MM.1S (cell line): ENCODE measurements at regions not wholly inside any gene's neighbourhood (a gene's known extent, or its start where the extent isn't known, plus 50 kb on each side); places are given as distances from the start of the nearest gene placed in this dataset.
"Not testable (repeated sequence)": the region's sequence is repeated elsewhere in the genome, so short reads cannot be mapped to it uniquely, and the experiment has no call there.

Experiments
- DNase-seq: peaks from one replicate; pipeline ENCODE4 v3.0.0-alpha.2; 2015
- H2AFZ ChIP-seq: fragments of 300-600 bp; sonication (generic); 2 replicates; pipeline ENCODE4 v1.6.0; 2016; ENCODE audit warnings: antibody characterized with exemption, low read length
- H3F3A ChIP-seq: fragments of 300-600 bp; sonication (generic); 2 replicates; pipeline ENCODE4 v1.6.1; 2016; ENCODE audit warnings: mild to moderate bottlenecking, antibody characterized with exemption, low read length, moderate library complexity, mixed read lengths; ENCODE audit not compliant: insufficient read depth
- H3K27ac ChIP-seq: fragments of 300-600 bp; sonication (generic); 2 replicates; pipeline ENCODE4 v1.5.1; 2016; ENCODE audit warnings: mild to moderate bottlenecking, low read length
- H3K27me3 ChIP-seq: fragments of 300-600 bp; sonication (generic); replicated peaks from 2 replicates; pipeline ENCODE4 v1.6.0; 2016; ENCODE audit warnings: low read length; ENCODE audit not compliant: insufficient read depth
- H3K36me3 ChIP-seq: fragments of 300-600 bp; sonication (generic); replicated peaks from 2 replicates; pipeline ENCODE4 v1.6.1; 2016; ENCODE audit warnings: mild to moderate bottlenecking, low read length, mixed read lengths; ENCODE audit not compliant: insufficient read depth
- H3K4me1 ChIP-seq: fragments of 300-600 bp; sonication (generic); 2 replicates; pipeline ENCODE4 v1.6.1; 2016; ENCODE audit warnings: low read length, mixed read lengths
- H3K4me2 ChIP-seq: fragments of 300-600 bp; sonication (generic); 2 replicates; pipeline ENCODE4 v1.6.0; 2016; ENCODE audit warnings: low read depth, low read length
- H3K4me3 ChIP-seq: fragments of 300-600 bp; sonication (generic); 2 replicates; pipeline ENCODE4 v1.5.1; 2016; ENCODE audit warnings: low read length, mixed read lengths
- H3K79me2 ChIP-seq: fragments of 300-600 bp; sonication (generic); 2 replicates; pipeline ENCODE4 v1.6.1; 2016; ENCODE audit warnings: mixed run types, low read length, mixed read lengths
- H3K9ac ChIP-seq: fragments of 300-600 bp; sonication (generic); 2 replicates; pipeline ENCODE4 v1.6.1; 2016; ENCODE audit warnings: low read length, mixed read lengths
- H3K9me2 ChIP-seq: fragments of 300-600 bp; sonication (generic); replicated peaks from 2 replicates; pipeline ENCODE4 v1.6.1; 2016; ENCODE audit warnings: mild to moderate bottlenecking, low read length, mixed read lengths; ENCODE audit not compliant: insufficient read depth
- H3K9me3 ChIP-seq: fragments of 300-600 bp; sonication (generic); replicated peaks from 2 replicates; pipeline ENCODE4 v1.6.1; 2016; ENCODE audit warnings: mild to moderate bottlenecking, low read length, mixed read lengths; ENCODE audit not compliant: insufficient read depth
- H4K20me1 ChIP-seq: fragments of 300-600 bp; sonication (generic); 2 replicates; pipeline ENCODE4 v1.6.1; 2016; ENCODE audit warnings: mild to moderate bottlenecking, low read length, moderate library complexity, mixed read lengths; ENCODE audit not compliant: insufficient read depth
- CTCF ChIP-seq: fragments of 300-600 bp; sonication (generic); IDR thresholded peaks from 2 replicates; pipeline ENCODE4 v1.5.1; 2016; ENCODE audit warnings: antibody characterized with exemption, low read length, mixed read lengths
- EZH2 ChIP-seq: fragments of 300-600 bp; sonication (generic); optimal IDR thresholded peaks from 2 replicates; pipeline ENCODE3; 2017; ENCODE audit warnings: low read depth, mild to moderate bottlenecking, antibody characterized with exemption, low read length, mixed read lengths
- EZH2phosphoT487 ChIP-seq: fragments of 300-600 bp; sonication (generic); IDR thresholded peaks from 2 replicates; pipeline ENCODE4 v1.6.1; 2018; ENCODE audit warnings: antibody characterized with exemption, low read length

GRCh38 chr4:49219489-49220225 is 233.6 kb downstream of the CWH43 start:
- not testable (repeated sequence) for H3K27me3 ChIP-seq, H3K9me2 ChIP-seq, H3K4me3 ChIP-seq, H3K9me3 ChIP-seq, DNase-seq, H3K4me2 ChIP-seq, H3K4me1 ChIP-seq, H3K9ac ChIP-seq, H3K27ac ChIP-seq, H3K79me2 ChIP-seq, H4K20me1 ChIP-seq, H2AFZ ChIP-seq, H3K36me3 ChIP-seq, H3F3A ChIP-seq

DNA sequence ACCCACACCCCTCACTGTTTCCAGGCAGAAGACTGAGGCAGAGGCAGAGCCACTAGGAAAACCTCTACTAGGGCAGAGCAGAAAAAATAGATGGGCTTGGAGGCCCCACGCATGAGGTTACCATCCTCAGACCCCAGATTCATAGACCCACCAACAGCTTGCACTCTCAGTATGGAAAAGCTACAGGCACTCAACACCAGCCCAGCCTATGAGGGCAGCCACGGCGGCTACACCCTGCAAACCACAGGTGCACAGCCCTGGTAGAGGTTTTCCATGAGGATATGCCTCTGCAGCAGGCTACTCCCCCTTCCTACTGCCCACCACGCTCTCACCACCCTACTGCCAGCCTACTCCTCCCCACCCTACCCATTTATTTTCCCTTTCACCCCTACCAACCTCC is 235.1 kb downstream of the CWH43 start:
- Histone ChIP-seq H4K20me1 (no peaks in the 10 kb centered on the region), H2AFZ (no peak overlapping the region), H3K9me3 (no peaks in the 10 kb centered on the region), H3K4me2 (no peak overlapping the region), H3K9me2 (no peaks in the 10 kb centered on the region), H3K79me2 (no peaks in the 10 kb centered on the region), H3K9ac (no peak overlapping the region), H3K4me1 (no peaks in the 10 kb centered on the region), H3K27me3 (no peaks in the 10 kb centered on the region), H3K4me3 (no peak overlapping the region), H3F3A (no peaks in the 10 kb centered on the region), H3K36me3 (no peaks in the 10 kb centered on the region), H3K27ac (no peak overlapping the region)
- no peak for TF ChIP-seq CTCF
- no peak for TF ChIP-seq EZH2
- no peak for TF ChIP-seq EZH2phosphoT487
- no peak for DNase-seq

GRCh38 chr4:49222810-49223209 is 236.7 kb downstream of the CWH43 start:
- H3K4me3 ChIP-seq, H3K9ac ChIP-seq, H3F3A ChIP-seq, H3K9me3 ChIP-seq, H3K36me3 ChIP-seq, H3K4me2 ChIP-seq, H3K79me2 ChIP-seq, H3K9me2 ChIP-seq, H3K4me1 ChIP-seq, H2AFZ ChIP-seq, DNase-seq, H3K27me3 ChIP-seq, H4K20me1 ChIP-seq, H3K27ac ChIP-seq: not testable (repeated sequence)

GRCh38 chr4:49226216-49226866 is 240.3 kb downstream of the CWH43 start:
- H3K9ac ChIP-seq, H3K4me3 ChIP-seq, H2AFZ ChIP-seq, DNase-seq, H3K36me3 ChIP-seq, H4K20me1 ChIP-seq, H3K4me2 ChIP-seq, H3K9me2 ChIP-seq, H3K4me1 ChIP-seq, H3K79me2 ChIP-seq, H3K27ac ChIP-seq, H3K27me3 ChIP-seq, H3K9me3 ChIP-seq, H3F3A ChIP-seq: not testable (repeated sequence)

DNA sequence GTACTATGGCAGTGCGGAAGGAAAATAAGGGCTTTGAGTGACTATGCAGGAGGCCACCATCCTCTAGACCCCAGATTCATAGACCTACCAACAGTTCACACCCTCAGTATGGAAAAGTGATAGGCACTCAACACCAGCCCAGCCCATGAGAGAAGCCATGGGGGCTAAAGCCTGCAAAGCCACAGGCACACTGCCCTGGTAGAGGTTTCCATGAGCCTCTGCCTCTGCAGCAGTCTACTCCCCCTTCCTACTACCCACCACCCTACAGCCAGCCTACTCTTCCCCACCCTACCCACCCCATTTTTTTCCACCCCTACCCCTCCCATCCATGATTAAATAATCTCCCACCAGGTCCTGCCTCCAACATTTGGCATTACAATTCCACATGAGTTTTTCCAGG is 241.9 kb downstream of the CWH43 start:
- DNase-seq, H3K4me2 ChIP-seq, H2AFZ ChIP-seq, H3K9me2 ChIP-seq, H3K27ac ChIP-seq, H3K4me1 ChIP-seq, H3K36me3 ChIP-seq, H3K79me2 ChIP-seq, H3K9me3 ChIP-seq, H3K27me3 ChIP-seq, H3K4me3 ChIP-seq, H3F3A ChIP-seq, H3K9ac ChIP-seq, H4K20me1 ChIP-seq: not testable (repeated sequence)

- not testable (repeated sequence) for H3K9ac ChIP-seq, H2AFZ ChIP-seq, H3F3A ChIP-seq, H3K79me2 ChIP-seq, H3K4me3 ChIP-seq, H3K9me2 ChIP-seq, H3K4me1 ChIP-seq, H3K4me2 ChIP-seq, DNase-seq, H3K36me3 ChIP-seq, H3K27me3 ChIP-seq, H4K20me1 ChIP-seq, H3K27ac ChIP-seq, H3K9me3 ChIP-seq
Observed at GRCh38 chr4:49229243-49229642, 243.2 kb downstream of the CWH43 start.

DNA sequence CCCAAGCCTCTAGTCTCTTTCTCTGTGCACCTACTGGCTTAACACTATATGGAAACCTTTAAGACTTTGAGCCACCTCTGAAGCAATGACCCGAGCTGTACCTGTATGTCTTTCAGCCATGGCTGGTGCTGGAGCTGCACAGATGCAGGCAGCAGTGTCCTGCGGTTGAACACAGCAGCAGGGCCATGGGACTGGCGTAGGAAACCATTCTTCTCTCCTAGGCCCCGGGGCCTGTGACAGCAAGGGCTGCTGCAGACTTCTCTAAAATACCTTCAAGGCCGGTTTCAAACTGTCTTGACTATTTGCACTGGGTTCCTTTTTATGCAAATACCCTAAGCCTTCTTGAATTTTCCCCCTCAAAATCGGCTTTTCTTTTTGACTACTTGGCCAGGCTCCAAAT is 243.6 kb downstream of the CWH43 start:
- H3F3A ChIP-seq, DNase-seq, H4K20me1 ChIP-seq, H3K79me2 ChIP-seq, H3K27ac ChIP-seq, H3K9me2 ChIP-seq, H2AFZ ChIP-seq, H3K36me3 ChIP-seq, H3K27me3 ChIP-seq, H3K4me1 ChIP-seq, H3K4me3 ChIP-seq, H3K9ac ChIP-seq, H3K9me3 ChIP-seq, H3K4me2 ChIP-seq: not testable (repeated sequence)
